Activated naive CD8-positive, alpha-beta T cell treated with anti-CD3 and anti-CD28 coated beads, Interleukin-2, amount 50 U/mL, for 24 hours (primary cell): ENCODE measurements at regions not wholly inside any gene's neighbourhood (a gene's known extent, or its start where the extent isn't known, plus 50 kb on each side); places are given as distances from the start of the nearest gene placed in this dataset.

ENCODE experiments used
- ATAC-seq: fragments of 150-1000 bp; cut with Tn5 transposase; one replicate; pipeline ENCODE4 v1.10.0; 2021
- DNase-seq: peaks from one replicate; pipeline ENCODE4 v3.0.0; 2021
- H3K27ac Mint-ChIP-seq: one replicate; pipeline ENCODE4 v1.8.0; 2021; ENCODE audit warnings: mild to moderate bottlenecking, mixed read lengths
- H3K27me3 Mint-ChIP-seq: one replicate; pipeline ENCODE4 v1.8.0; 2021; ENCODE audit warnings: mixed read lengths
- H3K36me3 Mint-ChIP-seq: one replicate; pipeline ENCODE4 v1.8.0; 2021; ENCODE audit warnings: low read depth, mixed read lengths
- H3K4me1 Mint-ChIP-seq: one replicate; pipeline ENCODE4 v1.8.0; 2021; ENCODE audit warnings: mixed read lengths
- H3K4me3 Mint-ChIP-seq: one replicate; pipeline ENCODE4 v1.8.0; 2021; ENCODE audit warnings: mild to moderate bottlenecking, moderate library complexity, mixed read lengths
- H3K9me3 Mint-ChIP-seq: one replicate; pipeline ENCODE4 v1.8.0; 2021; ENCODE audit warnings: mixed read lengths

DNA sequence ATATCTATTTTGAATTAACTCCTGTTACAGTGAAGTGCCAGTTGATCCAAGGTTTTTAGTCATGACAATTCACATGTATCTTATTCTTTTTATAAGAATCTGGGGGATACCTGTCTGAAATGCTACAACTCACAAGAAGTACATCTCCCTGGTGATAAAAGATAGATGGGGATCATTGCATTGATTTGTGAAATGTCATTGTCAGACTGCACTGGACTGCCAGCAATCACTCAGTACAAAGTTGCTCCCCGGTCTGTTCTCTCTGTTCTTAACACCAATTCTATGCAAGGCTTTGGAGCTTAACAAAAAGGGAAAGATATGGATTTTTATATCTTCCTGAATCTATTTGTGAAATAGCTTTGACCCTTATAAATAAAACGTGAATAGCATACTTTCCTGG lies 171.8 kb upstream of the PCSK5 start:
- no peak overlapping the region for H3K4me3 Mint-ChIP-seq
- H3K9me3 Mint-ChIP-seq: no peaks in the 10 kb centered on the region
- H3K4me1 Mint-ChIP-seq: no peaks in the 10 kb centered on the region
- H3K36me3 Mint-ChIP-seq: no peaks in the 10 kb centered on the region
- H3K27ac Mint-ChIP-seq: no peak overlapping the region
- DNase-seq (no peak), ATAC-seq (no peak)
- peaks cover 8% of the 10 kb centered on the region for H3K27me3 Mint-ChIP-seq

DNA sequence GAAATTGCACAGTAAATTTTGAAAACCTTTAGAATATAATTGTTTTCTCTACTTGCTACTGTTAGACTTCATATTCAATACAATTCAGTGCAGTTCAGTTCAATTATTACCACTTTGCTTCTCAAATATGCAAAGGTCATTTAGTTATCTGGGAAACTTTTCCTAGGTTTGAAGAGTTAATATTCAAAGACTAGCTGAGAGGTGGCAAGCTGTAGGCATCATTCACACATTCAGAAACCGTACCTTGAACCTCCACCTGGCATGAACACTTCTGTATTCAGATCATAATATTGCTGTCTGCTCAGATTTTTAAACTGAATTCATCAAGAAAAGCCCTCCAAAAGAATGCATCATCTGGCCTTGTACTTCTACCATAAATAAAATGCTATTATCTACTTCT lies 162.1 kb upstream of the PCSK5 start:
- Mint-ChIP-seq H3K4me3 (no peak overlapping the region), H3K27ac (no peak overlapping the region), H3K9me3 (no peaks in the 10 kb centered on the region), H3K4me1 (no peaks in the 10 kb centered on the region), H3K27me3 (peaks cover 3% of the 10 kb centered on the region), H3K36me3 (no peaks in the 10 kb centered on the region)
- DNase-seq (no peak), ATAC-seq (no peak)

DNA sequence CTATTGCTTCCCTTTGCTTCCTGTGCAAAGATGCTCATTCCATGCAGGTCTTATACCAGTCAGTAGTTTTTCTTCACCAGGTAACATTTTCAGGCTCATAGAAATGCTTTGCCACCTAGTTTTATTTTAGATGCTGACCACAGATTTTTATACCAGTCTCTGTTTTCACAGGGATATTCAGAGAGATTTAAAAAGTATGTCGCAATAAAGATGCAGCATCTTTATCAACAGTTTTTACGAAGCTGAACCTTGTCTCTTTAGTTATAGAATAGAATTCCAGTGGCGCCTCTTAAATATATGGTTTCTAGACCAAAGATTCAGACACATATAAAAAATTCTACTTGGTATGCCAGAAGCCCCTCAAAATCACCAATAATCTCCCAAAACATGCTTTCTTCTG lies 155.7 kb upstream of the PCSK5 start:
- DNase-seq: no peak
- Mint-ChIP-seq H3K4me1 (no peaks in the 10 kb centered on the region), H3K4me3 (no peak overlapping the region), H3K27me3 (no peaks in the 10 kb centered on the region), H3K9me3 (no peaks in the 10 kb centered on the region), H3K36me3 (no peaks in the 10 kb centered on the region), H3K27ac (no peak overlapping the region)
- no peak for ATAC-seq

- no peaks in the 10 kb centered on the region for H3K36me3 Mint-ChIP-seq
- no peak for ATAC-seq
- no peak for DNase-seq
- H3K27ac Mint-ChIP-seq: no peak overlapping the region
- H3K4me3 Mint-ChIP-seq: no peak overlapping the region
- H3K27me3 Mint-ChIP-seq: peaks cover 3% of the 10 kb centered on the region
- no peaks in the 10 kb centered on the region for H3K4me1 Mint-ChIP-seq
- no peaks in the 10 kb centered on the region for H3K9me3 Mint-ChIP-seq
These were observed 150.4 kb upstream of the PCSK5 start for GRCh38 chr9:75739884-75740611.

GRCh38 chr9:75743855-75744254 lies 146.6 kb upstream of the PCSK5 start:
- H3K4me3 Mint-ChIP-seq: no peak overlapping the region
- ATAC-seq (no peak), DNase-seq (no peak)
- H3K27ac Mint-ChIP-seq: no peak overlapping the region
- H3K36me3 Mint-ChIP-seq: no peaks in the 10 kb centered on the region
- H3K9me3 Mint-ChIP-seq: no peaks in the 10 kb centered on the region
- peaks cover 3% of the 10 kb centered on the region for H3K27me3 Mint-ChIP-seq
- H3K4me1 Mint-ChIP-seq: no peaks in the 10 kb centered on the region

DNA sequence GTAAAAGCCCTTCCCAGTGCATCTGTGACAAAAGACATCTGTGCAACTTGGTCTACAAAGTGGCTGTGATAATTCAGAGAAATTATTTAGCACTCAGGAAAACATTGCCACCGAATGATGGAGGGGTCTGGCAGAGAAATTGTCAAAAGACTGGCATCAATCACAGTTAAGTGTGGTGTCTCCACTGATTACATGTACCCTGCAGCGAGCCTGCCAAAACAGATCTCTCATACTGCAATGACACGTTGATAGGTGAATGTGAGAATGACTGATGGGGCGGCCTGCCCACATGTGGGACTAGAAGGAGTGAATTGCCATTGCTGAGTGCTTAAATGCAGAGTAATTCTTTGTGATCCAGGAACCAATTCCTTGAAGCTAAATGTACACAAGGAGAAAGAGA lies 136.4 kb upstream of the PCSK5 start:
- Mint-ChIP-seq H3K27me3 (no peaks in the 10 kb centered on the region), H3K27ac (no peak overlapping the region), H3K36me3 (no peaks in the 10 kb centered on the region), H3K4me1 (no peaks in the 10 kb centered on the region), H3K9me3 (peaks cover 4% of the 10 kb centered on the region), H3K4me3 (no peak overlapping the region)
- ATAC-seq (no peak), DNase-seq (no peak)

- Mint-ChIP-seq H3K9me3 (peaks cover 12% of the 10 kb centered on the region), H3K4me3 (no peak overlapping the region), H3K4me1 (no peaks in the 10 kb centered on the region), H3K27me3 (peaks cover 7% of the 10 kb centered on the region), H3K27ac (no peak overlapping the region), H3K36me3 (no peaks in the 10 kb centered on the region)
- ATAC-seq (no peak), DNase-seq (no peak)
These were observed 115.3 kb upstream of the PCSK5 start for GRCh38 chr9:75775166-75775565.

- DNase-seq (no peak), ATAC-seq (no peak)
- peaks cover 7% of the 10 kb centered on the region for H3K9me3 Mint-ChIP-seq
- no peak overlapping the region for H3K4me3 Mint-ChIP-seq
- peaks cover 4% of the 10 kb centered on the region for H3K27me3 Mint-ChIP-seq
- no peaks in the 10 kb centered on the region for H3K4me1 Mint-ChIP-seq
- H3K36me3 Mint-ChIP-seq: no peaks in the 10 kb centered on the region
- no peak overlapping the region for H3K27ac Mint-ChIP-seq
These were observed 114.3 kb upstream of the PCSK5 start for GRCh38 chr9:75775966-75776691.

- Mint-ChIP-seq H3K4me1 (no peaks in the 10 kb centered on the region), H3K36me3 (no peaks in the 10 kb centered on the region)
- no peak for DNase-seq
These were observed 110.3 kb upstream of the PCSK5 start for GRCh38 chr9:75780185-75780584.

DNA sequence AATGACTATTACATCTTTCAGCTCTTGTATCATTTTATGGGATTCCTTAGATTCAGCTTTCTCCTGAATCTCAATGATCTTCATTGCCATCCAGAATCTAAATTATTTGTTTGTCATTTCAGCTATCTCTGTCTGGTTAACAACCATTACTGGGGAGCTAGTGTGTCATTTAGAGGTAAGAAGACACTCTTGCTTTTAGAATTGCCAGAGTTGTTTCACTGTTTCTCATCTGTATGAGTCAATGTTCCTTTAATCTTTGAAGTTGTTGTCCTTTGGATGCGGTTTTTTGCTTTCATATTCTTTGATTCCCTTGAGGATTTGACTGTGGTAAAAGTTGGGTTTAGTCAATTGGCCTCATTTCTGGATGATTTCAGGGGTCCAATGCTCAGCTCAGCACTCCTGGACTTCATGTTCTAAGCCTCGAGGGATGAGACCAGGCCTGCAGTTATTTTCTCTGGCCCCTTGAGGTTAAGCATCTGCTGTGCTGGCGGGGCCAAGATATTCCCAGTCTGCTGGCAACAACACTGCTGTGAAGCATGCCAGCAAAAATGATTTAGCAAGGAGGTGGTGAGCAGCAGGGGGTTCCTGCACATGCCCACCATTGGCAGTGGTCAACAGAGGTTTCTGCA lies 102.4 kb upstream of the PCSK5 start:
- DNase-seq: no peak
- Mint-ChIP-seq H3K4me1 (no peaks in the 10 kb centered on the region), H3K27ac (no peak overlapping the region), H3K27me3 (peaks cover 4% of the 10 kb centered on the region), H3K36me3 (no peaks in the 10 kb centered on the region), H3K9me3 (peaks cover 12% of the 10 kb centered on the region), H3K4me3 (no peak overlapping the region)
- no peak for ATAC-seq

More at GRCh38 chr9:75780185-75780584, 110.3 kb upstream of the PCSK5 start:
- Mint-ChIP-seq H3K27ac (no peak overlapping the region), H3K4me3 (no peak overlapping the region), H3K9me3 (peaks cover 9% of the 10 kb centered on the region), H3K27me3 (peaks cover 4% of the 10 kb centered on the region)
- ATAC-seq: no peak

DNA sequence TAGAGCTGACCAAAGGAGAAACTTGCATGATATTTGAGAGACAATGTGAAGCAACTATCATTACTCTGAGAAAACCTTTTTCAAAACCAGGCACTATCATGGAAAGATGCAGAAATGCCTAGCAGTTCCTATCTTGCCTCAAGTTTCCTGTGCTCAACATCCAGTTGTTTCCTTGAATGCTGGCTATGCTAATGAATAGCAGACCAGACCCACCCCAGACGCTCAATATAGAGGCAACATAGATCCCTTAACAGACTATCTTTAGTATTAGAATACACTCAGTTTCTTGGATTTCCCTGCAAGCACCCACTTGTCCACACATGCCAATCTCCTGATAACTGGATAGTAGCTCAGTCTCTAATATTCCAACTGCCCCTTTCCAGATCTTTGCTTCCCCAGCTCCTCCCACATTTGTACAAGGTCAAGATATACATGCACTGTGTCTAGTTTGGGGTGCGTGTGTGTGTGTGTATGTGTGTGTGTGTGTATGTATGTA lies 93.3 kb upstream of the PCSK5 start:
- H3K27ac Mint-ChIP-seq: no peak overlapping the region
- peaks cover 6% of the 10 kb centered on the region for H3K27me3 Mint-ChIP-seq
- ATAC-seq (no peak), DNase-seq (no peak)
- H3K4me1 Mint-ChIP-seq: no peaks in the 10 kb centered on the region
- no peaks in the 10 kb centered on the region for H3K9me3 Mint-ChIP-seq
- H3K4me3 Mint-ChIP-seq: no peak overlapping the region
- no peaks in the 10 kb centered on the region for H3K36me3 Mint-ChIP-seq

- no peak for ATAC-seq
- Mint-ChIP-seq H3K27me3 (peaks cover 6% of the 10 kb centered on the region), H3K27ac (no peak overlapping the region), H3K4me1 (no peaks in the 10 kb centered on the region), H3K9me3 (no peaks in the 10 kb centered on the region), H3K36me3 (no peaks in the 10 kb centered on the region), H3K4me3 (no peak overlapping the region)
- no peak for DNase-seq
These were observed 92.0 kb upstream of the PCSK5 start for GRCh38 chr9:75798505-75798904.

DNA sequence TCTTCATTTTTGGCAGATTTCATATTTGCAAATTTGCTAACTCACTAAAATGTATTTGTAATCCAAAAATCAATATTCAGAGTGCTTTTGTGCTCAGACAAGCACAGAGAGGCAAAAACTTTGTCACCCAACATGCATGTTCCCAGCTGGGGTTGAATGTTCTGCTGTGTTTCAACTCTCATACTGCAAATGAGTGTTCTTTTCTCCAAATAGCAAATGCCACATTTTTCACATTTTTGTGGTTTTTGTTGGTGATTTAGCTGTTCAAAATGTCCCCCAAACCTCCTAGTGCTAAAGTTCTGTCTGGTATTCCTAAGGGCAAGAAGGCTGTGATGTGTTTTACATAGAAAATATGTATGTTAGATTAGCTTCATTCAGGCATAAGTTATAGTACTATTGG lies 87.3 kb upstream of the PCSK5 start:
- DNase-seq (no peak), ATAC-seq (no peak)
- H3K36me3 Mint-ChIP-seq: no peaks in the 10 kb centered on the region
- no peak overlapping the region for H3K4me3 Mint-ChIP-seq
- no peaks in the 10 kb centered on the region for H3K9me3 Mint-ChIP-seq
- no peak overlapping the region for H3K27ac Mint-ChIP-seq
- H3K4me1 Mint-ChIP-seq: no peaks in the 10 kb centered on the region
- H3K27me3 Mint-ChIP-seq: peaks cover 4% of the 10 kb centered on the region

DNA sequence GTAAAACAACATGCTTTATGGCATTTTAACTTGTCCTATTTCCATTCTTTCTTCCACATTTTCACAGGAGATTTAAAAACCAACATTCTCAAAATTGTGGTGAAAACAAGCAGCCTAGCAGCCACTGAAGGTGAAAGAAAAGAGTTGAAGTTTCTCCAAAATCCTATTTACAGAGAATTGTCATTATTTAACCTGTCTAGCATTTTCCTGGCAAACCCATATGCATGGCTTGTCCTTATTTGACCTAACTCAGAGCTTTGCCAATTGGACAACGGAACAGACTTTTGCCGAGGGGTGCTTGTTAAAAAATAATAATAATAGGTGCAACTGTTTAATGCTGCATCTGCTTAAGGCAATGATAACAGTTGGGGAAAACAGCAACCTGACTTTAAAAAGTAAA lies 80.4 kb upstream of the PCSK5 start:
- peaks cover 21% of the 10 kb centered on the region for H3K9me3 Mint-ChIP-seq
- peaks cover 2% of the 10 kb centered on the region for H3K27me3 Mint-ChIP-seq
- H3K27ac Mint-ChIP-seq: no peak overlapping the region
- no peaks in the 10 kb centered on the region for H3K4me1 Mint-ChIP-seq
- no peak for ATAC-seq
- no peak for DNase-seq
- H3K36me3 Mint-ChIP-seq: no peaks in the 10 kb centered on the region
- H3K4me3 Mint-ChIP-seq: no peak overlapping the region

GRCh38 chr9:75811692-75812091 lies 78.8 kb upstream of the PCSK5 start:
- no peak for DNase-seq
- H3K9me3 Mint-ChIP-seq: peaks cover 21% of the 10 kb centered on the region
- no peak overlapping the region for H3K4me3 Mint-ChIP-seq
- H3K36me3 Mint-ChIP-seq: no peaks in the 10 kb centered on the region
- no peaks in the 10 kb centered on the region for H3K4me1 Mint-ChIP-seq
- ATAC-seq: no peak
- no peaks in the 10 kb centered on the region for H3K27me3 Mint-ChIP-seq
- H3K27ac Mint-ChIP-seq: no peak overlapping the region
